SIG-M5 treated with dmso at 0.1 percent for 504 hours (cell line): ENCODE measurements at regions not wholly inside any gene's neighbourhood (a gene's known extent, or its start where the extent isn't known, plus 50 kb on each side); places are given as distances from the start of the nearest gene placed in this dataset.

Source experiments
- DNase-seq: peaks from one replicate; lab custom pipeline; 2025; ENCODE audit not compliant: unreplicated experiment; lab: John Stamatoyannopoulos, UW

DNA sequence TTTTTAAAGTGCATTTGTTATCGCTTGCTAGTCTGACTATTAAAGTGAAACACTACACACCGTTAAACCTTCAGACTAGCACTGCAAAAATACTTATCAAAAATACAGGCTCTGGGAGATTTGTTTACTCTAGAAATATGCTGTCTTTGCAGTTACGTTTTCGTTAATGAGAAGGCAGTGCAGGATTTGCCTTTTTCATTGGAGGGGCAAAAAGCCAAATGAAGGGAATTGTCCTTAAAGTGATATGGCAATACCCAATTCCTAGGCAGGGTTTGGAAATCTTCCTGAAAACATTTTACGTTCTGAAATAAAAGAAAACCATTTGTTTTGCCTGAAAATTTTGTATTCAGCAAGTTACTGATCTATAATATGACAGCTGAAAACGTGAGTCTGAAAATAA lies 1800.2 kb downstream of the MAT2B start:
- DNase-seq: no peak

- DNase-seq: no peak
Observed at GRCh38 chr5:165309446-165309845, 1804.0 kb downstream of the MAT2B start.

GRCh38 chr5:165310031-165310430 lies 1804.6 kb downstream of the MAT2B start:
- no peak for DNase-seq

DNA sequence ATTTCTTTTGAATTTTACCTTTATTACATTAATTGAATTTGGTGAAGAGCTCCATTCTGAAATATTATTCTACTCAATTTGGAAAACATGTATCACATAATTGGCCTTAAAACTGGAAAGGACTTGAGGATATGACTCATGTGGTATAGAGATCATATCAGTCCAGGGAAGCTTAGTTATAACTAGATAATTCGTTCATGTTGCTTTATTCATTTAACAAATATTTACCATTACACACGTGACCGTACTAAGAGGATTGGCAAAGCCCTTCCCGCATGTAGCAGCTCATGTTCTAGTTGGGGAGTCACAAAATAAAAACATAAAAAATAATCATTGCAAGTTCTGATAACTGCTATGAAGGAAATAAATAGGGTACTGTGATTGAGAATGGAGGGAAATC lies 1816.5 kb downstream of the MAT2B start:
- DNase-seq: no peak

GRCh38 chr5:165325221-165325620 lies 1819.8 kb downstream of the MAT2B start:
- no peak for DNase-seq

GRCh38 chr5:165327631-165328030 lies 1822.2 kb downstream of the MAT2B start:
- DNase-seq: no peak

DNA sequence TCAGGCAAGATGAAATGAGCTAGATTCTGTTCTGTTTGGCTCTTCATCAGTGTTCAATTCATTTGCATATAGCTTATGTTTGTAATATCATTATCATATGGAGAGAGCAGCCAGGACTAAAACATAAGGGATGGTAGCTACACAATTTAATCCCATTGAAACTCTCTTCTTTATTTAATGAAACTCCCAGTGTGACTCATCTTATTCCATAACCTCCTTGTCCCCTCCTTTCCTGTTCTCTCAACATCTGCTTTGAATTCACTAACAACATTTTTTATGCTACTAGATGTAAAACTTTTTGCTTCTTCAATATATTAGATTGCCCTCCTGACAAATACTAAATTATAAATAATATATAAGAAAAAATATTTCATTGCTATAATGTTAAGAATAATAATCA lies 1823.4 kb downstream of the MAT2B start:
- no peak for DNase-seq

DNA sequence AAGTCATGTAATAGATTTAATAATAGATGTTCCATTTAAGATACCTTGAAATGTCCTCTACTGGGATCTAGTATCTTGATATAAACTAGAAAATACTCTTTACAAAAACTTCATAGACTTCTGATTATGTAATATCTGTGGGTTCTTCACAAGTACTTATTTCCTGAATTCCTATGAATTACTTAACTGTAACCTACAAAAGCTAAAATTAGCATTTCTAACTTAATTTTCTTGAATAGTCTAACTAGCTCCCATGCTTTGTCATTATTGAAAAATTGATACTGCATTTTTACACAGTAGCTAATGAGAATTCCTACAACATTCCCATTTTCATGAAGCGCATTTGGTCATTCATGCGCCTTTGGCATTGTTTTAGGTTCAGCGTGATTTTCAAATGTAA lies 1828.2 kb downstream of the MAT2B start:
- DNase-seq: peak; percentile 55

GRCh38 chr5:165334201-165334600 lies 1828.8 kb downstream of the MAT2B start:
- DNase-seq: no peak

- DNase-seq: peak; percentile 6
Observed at GRCh38 chr5:165349735-165350134, 1844.3 kb downstream of the MAT2B start.

- no peak for DNase-seq
Observed at GRCh38 chr5:165351342-165351741, 1845.9 kb downstream of the MAT2B start.

DNA sequence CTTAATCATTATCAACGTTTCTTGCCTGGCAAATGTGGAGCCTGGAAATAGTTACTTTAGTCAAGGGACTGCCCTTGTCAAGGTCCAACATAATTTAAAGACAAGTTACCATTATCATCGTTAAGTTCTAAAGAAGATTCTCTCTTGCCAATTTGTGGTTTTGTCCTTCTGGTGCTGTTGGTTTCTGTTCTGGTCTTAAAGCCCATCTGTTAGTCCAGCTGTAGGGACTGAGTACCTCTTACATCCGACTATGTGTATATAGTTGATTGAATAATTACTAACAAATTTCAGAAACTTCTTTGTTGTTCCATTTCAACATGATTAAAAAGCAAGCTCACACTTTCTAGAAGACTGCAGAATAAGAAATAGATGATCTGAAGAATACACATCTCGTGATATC lies 1854.9 kb downstream of the MAT2B start:
- no peak for DNase-seq

GRCh38 chr5:165360784-165361542 lies 1855.5 kb downstream of the MAT2B start:
- DNase-seq: no peak

- no peak for DNase-seq
Observed at GRCh38 chr5:165370233-165370632, 1864.8 kb downstream of the MAT2B start.

DNA sequence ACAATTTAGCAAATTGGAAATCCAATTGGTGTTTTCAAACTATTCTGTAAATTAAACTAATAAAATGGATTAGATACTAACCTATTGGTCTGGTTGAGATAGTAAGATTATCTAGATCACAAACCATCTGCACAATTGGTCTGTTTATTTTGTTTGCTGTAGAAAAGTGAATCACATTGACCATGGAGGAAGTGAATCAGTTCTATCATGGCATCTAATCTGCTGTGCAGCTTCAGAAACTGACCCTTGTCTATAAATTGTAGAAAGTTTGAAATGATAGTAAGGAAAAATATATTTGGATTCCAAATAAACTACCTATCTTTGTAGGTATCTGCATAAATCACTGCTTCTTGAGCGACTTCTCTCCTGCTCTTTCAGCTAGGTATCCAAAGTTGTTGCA lies 1865.4 kb downstream of the MAT2B start:
- DNase-seq: no peak

DNA sequence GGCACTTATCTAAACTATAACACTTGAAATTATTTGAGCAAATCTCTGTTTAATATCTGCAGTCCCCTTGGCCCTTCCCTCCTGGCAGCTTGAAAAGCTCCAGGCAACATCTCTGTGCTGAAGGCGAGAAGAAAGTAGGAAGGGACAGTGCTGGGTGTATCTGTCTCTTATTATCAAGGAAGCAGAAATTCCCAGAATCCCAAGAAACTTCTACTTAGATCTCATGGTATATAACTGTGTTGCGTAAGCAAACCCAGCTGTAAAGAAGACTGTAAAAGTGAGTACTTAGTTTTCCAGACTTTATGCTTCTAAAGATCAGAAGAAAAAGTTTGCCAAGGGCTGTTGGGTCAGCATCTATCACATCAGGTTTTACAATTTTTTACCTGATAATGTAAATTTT lies 1869.8 kb downstream of the MAT2B start:
- no peak for DNase-seq

GRCh38 chr5:165393839-165394238 lies 1888.4 kb downstream of the MAT2B start:
- DNase-seq: peak; percentile 75

GRCh38 chr5:165397516-165397915 lies 1892.1 kb downstream of the MAT2B start:
- DNase-seq: no peak

- DNase-seq: no peak
Observed at GRCh38 chr5:165400086-165400485, 1894.7 kb downstream of the MAT2B start.

GRCh38 chr5:165404917-165405316 lies 1899.5 kb downstream of the MAT2B start:
- DNase-seq: no peak

- peak; percentile 14 for DNase-seq
Observed at GRCh38 chr5:165405340-165405739, 1899.9 kb downstream of the MAT2B start.

DNA sequence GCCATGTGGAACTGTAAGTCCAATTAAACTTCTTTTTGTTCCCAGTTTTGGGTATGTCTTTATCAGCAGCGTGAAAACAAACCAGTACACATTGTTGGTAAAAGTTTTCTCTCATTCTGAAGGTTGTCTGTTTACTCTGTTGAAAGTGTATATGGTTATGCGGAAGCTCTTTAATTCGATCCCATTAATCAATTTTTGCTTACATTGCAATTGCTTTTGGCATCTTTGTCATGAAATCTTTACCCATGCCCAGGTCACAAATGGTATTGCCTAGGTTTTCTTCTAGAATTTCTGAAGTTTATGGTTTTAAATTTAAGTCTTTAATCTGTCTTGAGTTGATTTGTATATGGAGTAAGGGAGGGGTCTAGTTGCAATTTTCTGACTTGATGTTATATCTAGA lies 1901.9 kb downstream of the MAT2B start:
- no peak for DNase-seq

GRCh38 chr5:165410476-165410875 lies 1905.1 kb downstream of the MAT2B start:
- peak; percentile 24 for DNase-seq
